A549 (cell line): ENCODE measurements at regions not wholly inside any gene's neighbourhood (a gene's known extent, or its start where the extent isn't known, plus 50 kb on each side); places are given as distances from the start of the nearest gene placed in this dataset.

Source experiments
- ATAC-seq, 2 experiments: fragments of 200-7000 bp in 1 of 2; fragments of >200 bp in 1 of 2; cut with Nextera tagmentation in 1 of 2; cut with Tn5 transposase in 1 of 2; 3 replicates each; pipeline versions ENCODE4 v1.8.0 to v1.9.1; 2018 to 2020; ENCODE audit warnings: mild to moderate bottlenecking in 1 of 2, moderate library complexity in 1 of 2
- CTCF ChIA-PET: fragments of 300-600 bp; sonication (Branson Sonifier 250); formaldehyde crosslinking; extraction: SDS; loops from one replicate; lab custom pipeline; 2021; ENCODE audit warnings: antibody characterized with exemption, inconsistent platforms; lab: Yijun Ruan, JAX
- POLR2A ChIA-PET: fragments of 350-600 bp; formaldehyde crosslinking; extraction: SDS; loops from one replicate; lab custom pipeline; 2021; ENCODE audit warnings: antibody characterized with exemption, inconsistent platforms; lab: Yijun Ruan, JAX
- DNase-seq, 2 experiments: peaks; one replicate each; pipeline versions ENCODE4 v3.0.0 to v3.0.0-alpha.2; 2011 to 2016; ENCODE audit warnings: low read depth in 1 of 2, low spot score in 1 of 2
- FAIRE-seq: peaks from 2 replicates; lab custom pipeline; 2011; peaks lifted over from hg19 to GRCh38; lab: Jason Lieb, UNC
- H3K27ac ChIP-seq, 2 experiments: fragments of >200 bp; sonication (Bioruptor Twin); formaldehyde crosslinking; 3 replicates each; pipeline ENCODE4 v1.5.1; 2016 to 2017
- H3K4me1 ChIP-seq: fragments of >200 bp; sonication (Bioruptor Twin); formaldehyde crosslinking; 3 replicates; pipeline ENCODE4 v1.6.1; 2016
- H3K4me2 ChIP-seq: fragments of >200 bp; sonication (Bioruptor Twin); formaldehyde crosslinking; 3 replicates; pipeline ENCODE4 v1.6.1; 2016
- H3K4me3 ChIP-seq: fragments of >200 bp; sonication (Bioruptor Twin); formaldehyde crosslinking; 3 replicates; pipeline ENCODE4 v1.5.1; 2016
- H3K9me3 ChIP-seq: fragments of >200 bp; sonication (Bioruptor Twin); formaldehyde crosslinking; 3 replicates; pipeline ENCODE4 v1.6.1; 2016
- CHD4 ChIP-seq: fragments of 200-600 bp; sonication (generic); IDR thresholded peaks from 2 replicates; pipeline ENCODE4 v1.6.1; 2016; ENCODE audit warnings: antibody characterized with exemption, mild to moderate bottlenecking, borderline replicate concordance
- EHF ChIP-seq: fragments of 250-450 bp; sonication (Bioruptor Pico); IDR thresholded peaks from 2 replicates; pipeline ENCODE4 v1.5.0; 2020; ENCODE audit warnings: mild to moderate bottlenecking
- EHMT2 ChIP-seq: fragments of 200-600 bp; sonication (generic); IDR thresholded peaks from 2 replicates; pipeline ENCODE4 v1.6.1; 2016; ENCODE audit warnings: antibody characterized with exemption, low read depth, mild to moderate bottlenecking, moderate library complexity
- EP300 ChIP-seq, 2 experiments: fragments of >200 bp; sonication (Bioruptor Twin); formaldehyde crosslinking; IDR thresholded peaks; 2 replicates in 1 of 2; 3 replicates in 1 of 2; pipeline ENCODE4 v1.6.1; 2016 to 2017
- ESRRA ChIP-seq: fragments of 150-350 bp; IDR thresholded peaks from 2 replicates; pipeline ENCODE4 v1.6.1; 2014; ENCODE audit warnings: mild to moderate bottlenecking, low read length, borderline replicate concordance
- FOSB ChIP-seq: fragments of 250-450 bp; sonication (Bioruptor Pico); IDR thresholded peaks from 2 replicates; pipeline ENCODE4 v1.5.0; 2020; ENCODE audit warnings: mild to moderate bottlenecking, moderate library complexity
- FOXS1 ChIP-seq: fragments of 250-450 bp; sonication (Bioruptor Pico); IDR thresholded peaks from 2 replicates; pipeline ENCODE4 v1.5.0; 2020; ENCODE audit warnings: mild to moderate bottlenecking, moderate library complexity
- GATA3 ChIP-seq: IDR thresholded peaks from 2 replicates; pipeline ENCODE4 v1.6.1; 2012; ENCODE audit warnings: borderline replicate concordance
- HDAC2 ChIP-seq: fragments of 200-600 bp; sonication (generic); IDR thresholded peaks from 2 replicates; pipeline ENCODE4 v1.6.1; 2016
- HOXB5 ChIP-seq: fragments of 250-450 bp; sonication (Bioruptor Pico); IDR thresholded peaks from 2 replicates; pipeline ENCODE4 v1.5.0; 2020; ENCODE audit warnings: mild to moderate bottlenecking, moderate library complexity
- KDM1A ChIP-seq: fragments of 200-600 bp; sonication (generic); IDR thresholded peaks from 2 replicates; pipeline ENCODE4 v1.6.1; 2016; ENCODE audit warnings: low read depth, mild to moderate bottlenecking
- MAZ ChIP-seq: fragments of 150-350 bp; IDR thresholded peaks from 2 replicates; pipeline ENCODE4 v1.6.1; 2014; ENCODE audit warnings: antibody characterized with exemption, low read depth, low read length, borderline replicate concordance
- NFE2L2 ChIP-seq: fragments of 150-350 bp; conservative IDR thresholded peaks from 2 replicates; pipeline ENCODE4 v1.6.1; 2014; ENCODE audit warnings: low read length
- NR3C1 ChIP-seq: fragments of >200 bp; sonication (Bioruptor Twin); formaldehyde crosslinking; IDR thresholded peaks from 3 replicates; pipeline ENCODE4 v1.6.1; 2017
- POLR2A ChIP-seq: IDR thresholded peaks from 2 replicates; pipeline ENCODE4 v1.6.1; 2012; ENCODE audit warnings: mild to moderate bottlenecking, low read length
- POLR2AphosphoS2 ChIP-seq: conservative IDR thresholded peaks from 2 replicates; pipeline ENCODE4 v1.6.1; 2012; ENCODE audit warnings: low read length, improper control_type of control experiment, inconsistent platforms
- RAD21 ChIP-seq, 2 experiments: fragments of >200 bp in 1 of 2; sonication (Bioruptor Twin) in 1 of 2; formaldehyde crosslinking in 1 of 2; IDR thresholded peaks in 1 of 2; conservative IDR thresholded peaks in 1 of 2; 2 replicates in 1 of 2; 3 replicates in 1 of 2; pipeline ENCODE4 v1.6.1; 2012 to 2018; ENCODE audit warnings: inconsistent platforms in 1 of 2
- RARB ChIP-seq: fragments of 250-450 bp; sonication (Bioruptor Pico); IDR thresholded peaks from 2 replicates; pipeline ENCODE4 v1.8.0; 2021; ENCODE audit warnings: mild to moderate bottlenecking, moderate library complexity
- RCOR1 ChIP-seq: fragments of 150-350 bp; IDR thresholded peaks from 2 replicates; pipeline ENCODE4 v1.6.1; 2014; ENCODE audit warnings: antibody characterized with exemption, low read length, low read depth
- RNF2 ChIP-seq: fragments of 200-600 bp; sonication (generic); IDR thresholded peaks from 2 replicates; pipeline ENCODE4 v1.6.1; 2016; ENCODE audit warnings: low read depth, mild to moderate bottlenecking, antibody characterized with exemption, moderate library complexity, borderline replicate concordance
- SREBF2 ChIP-seq: fragments of 450-650 bp; IDR thresholded peaks from 2 replicates; pipeline ENCODE4 v1.6.1; 2014; ENCODE audit warnings: mild to moderate bottlenecking, moderate library complexity
- TFCP2L1 ChIP-seq: fragments of 250-450 bp; sonication (Bioruptor Pico); IDR thresholded peaks from 2 replicates; pipeline ENCODE4 v1.5.0; 2021; ENCODE audit warnings: mild to moderate bottlenecking
- WGBS: methylation state at CpG from one replicate; pipeline ENCODE4 v1.1.6; 2017; ENCODE audit errors: missing lambda C conversion rate; 5-methylcytosine and 5-hydroxymethylcytosine counted together
- TF ChIP-seq, protein P1 (sequence below): fragments of 250-450 bp; sonication (Bioruptor Pico); IDR thresholded peaks from 2 replicates; pipeline ENCODE4 v1.5.0; 2020; ENCODE audit warnings: low read depth, mild to moderate bottlenecking, moderate library complexity
- TF ChIP-seq, protein P2 (sequence below): IDR thresholded peaks from 2 replicates; pipeline ENCODE4 v1.6.1; 2012
- TF ChIP-seq, protein P3 (sequence below): fragments of >200 bp; sonication (Bioruptor Twin); formaldehyde crosslinking; IDR thresholded peaks from 3 replicates; pipeline ENCODE4 v1.5.1; 2016
- TF ChIP-seq, protein P4 (sequence below): IDR thresholded peaks from 2 replicates; pipeline ENCODE4 v1.6.1; 2012
- TF ChIP-seq, protein P5 (sequence below): fragments of >200 bp; sonication (Bioruptor Twin); formaldehyde crosslinking; IDR thresholded peaks from 3 replicates; pipeline ENCODE4 v1.6.1; 2016
- TF ChIP-seq, protein P6 (sequence below): fragments of >200 bp; sonication (Bioruptor Twin); formaldehyde crosslinking; IDR thresholded peaks from 2 replicates; pipeline ENCODE4 v1.6.1; 2016

DNA sequence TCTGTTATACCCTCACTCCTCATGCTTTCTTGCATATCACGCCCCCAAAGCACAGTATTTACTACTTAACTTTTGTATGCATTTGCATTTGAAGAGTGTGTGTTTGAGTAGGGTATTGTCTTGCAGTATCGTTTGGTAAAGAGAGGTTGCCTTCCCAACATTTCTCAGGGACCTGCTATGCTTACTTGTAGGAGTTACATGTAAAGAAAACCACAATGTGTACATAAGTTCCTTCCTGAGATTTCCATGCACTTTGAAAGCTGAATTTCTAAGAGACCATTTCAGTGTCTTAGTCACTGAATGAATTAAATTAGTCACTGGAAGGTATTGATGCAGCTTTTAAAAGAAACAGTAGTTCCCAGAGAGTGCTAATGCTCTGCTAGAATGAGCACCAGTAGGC lies 159.3 kb upstream of the LAMA2 start:
- 33% methylated on average over 2 of the region's 2 CpGs for WGBS
- no peak for DNase-seq
- H3K4me3 ChIP-seq = no peak overlapping the region
- no peak overlapping the region for H3K4me2 ChIP-seq
- POLR2A ChIA-PET = no interaction called here
- TF ChIP-seq, protein P1, sequence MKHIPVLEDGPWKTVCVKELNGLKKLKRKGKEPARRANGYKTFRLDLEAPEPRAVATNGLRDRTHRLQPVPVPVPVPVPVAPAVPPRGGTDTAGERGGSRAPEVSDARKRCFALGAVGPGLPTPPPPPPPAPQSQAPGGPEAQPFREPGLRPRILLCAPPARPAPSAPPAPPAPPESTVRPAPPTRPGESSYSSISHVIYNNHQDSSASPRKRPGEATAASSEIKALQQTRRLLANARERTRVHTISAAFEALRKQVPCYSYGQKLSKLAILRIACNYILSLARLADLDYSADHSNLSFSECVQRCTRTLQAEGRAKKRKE = no peak
- TF ChIP-seq RCOR1 (no peak), HDAC2 (no peak), GATA3 (no peak), NFE2L2 (no peak), FOXS1 (CRISPR knock-in tag) (no peak), RAD21 (conservative IDR thresholded peaks at IDR 0.05 in 1 of 2, IDR thresholded peaks at IDR 0.05 in 1 of 2) (no peak), ESRRA (no peak), MAZ (no peak), SREBF2 (no peak), EHMT2 (no peak), HOXB5 (no peak), RNF2 (no peak), EHF (no peak), TFCP2L1 (CRISPR knock-in tag) (no peak), FOSB (CRISPR knock-in tag) (no peak)
- TF ChIP-seq, protein P2, sequence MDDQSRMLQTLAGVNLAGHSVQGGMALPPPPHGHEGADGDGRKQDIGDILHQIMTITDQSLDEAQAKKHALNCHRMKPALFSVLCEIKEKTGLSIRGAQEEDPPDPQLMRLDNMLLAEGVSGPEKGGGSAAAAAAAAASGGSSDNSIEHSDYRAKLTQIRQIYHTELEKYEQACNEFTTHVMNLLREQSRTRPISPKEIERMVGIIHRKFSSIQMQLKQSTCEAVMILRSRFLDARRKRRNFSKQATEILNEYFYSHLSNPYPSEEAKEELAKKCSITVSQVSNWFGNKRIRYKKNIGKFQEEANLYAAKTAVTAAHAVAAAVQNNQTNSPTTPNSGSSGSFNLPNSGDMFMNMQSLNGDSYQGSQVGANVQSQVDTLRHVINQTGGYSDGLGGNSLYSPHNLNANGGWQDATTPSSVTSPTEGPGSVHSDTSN = no peak
- TF ChIP-seq, protein P3, sequence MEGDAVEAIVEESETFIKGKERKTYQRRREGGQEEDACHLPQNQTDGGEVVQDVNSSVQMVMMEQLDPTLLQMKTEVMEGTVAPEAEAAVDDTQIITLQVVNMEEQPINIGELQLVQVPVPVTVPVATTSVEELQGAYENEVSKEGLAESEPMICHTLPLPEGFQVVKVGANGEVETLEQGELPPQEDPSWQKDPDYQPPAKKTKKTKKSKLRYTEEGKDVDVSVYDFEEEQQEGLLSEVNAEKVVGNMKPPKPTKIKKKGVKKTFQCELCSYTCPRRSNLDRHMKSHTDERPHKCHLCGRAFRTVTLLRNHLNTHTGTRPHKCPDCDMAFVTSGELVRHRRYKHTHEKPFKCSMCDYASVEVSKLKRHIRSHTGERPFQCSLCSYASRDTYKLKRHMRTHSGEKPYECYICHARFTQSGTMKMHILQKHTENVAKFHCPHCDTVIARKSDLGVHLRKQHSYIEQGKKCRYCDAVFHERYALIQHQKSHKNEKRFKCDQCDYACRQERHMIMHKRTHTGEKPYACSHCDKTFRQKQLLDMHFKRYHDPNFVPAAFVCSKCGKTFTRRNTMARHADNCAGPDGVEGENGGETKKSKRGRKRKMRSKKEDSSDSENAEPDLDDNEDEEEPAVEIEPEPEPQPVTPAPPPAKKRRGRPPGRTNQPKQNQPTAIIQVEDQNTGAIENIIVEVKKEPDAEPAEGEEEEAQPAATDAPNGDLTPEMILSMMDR = no peak
- TF ChIP-seq, protein P4, sequence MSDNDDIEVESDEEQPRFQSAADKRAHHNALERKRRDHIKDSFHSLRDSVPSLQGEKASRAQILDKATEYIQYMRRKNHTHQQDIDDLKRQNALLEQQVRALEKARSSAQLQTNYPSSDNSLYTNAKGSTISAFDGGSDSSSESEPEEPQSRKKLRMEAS = no peak
- TF ChIP-seq, protein P5, sequence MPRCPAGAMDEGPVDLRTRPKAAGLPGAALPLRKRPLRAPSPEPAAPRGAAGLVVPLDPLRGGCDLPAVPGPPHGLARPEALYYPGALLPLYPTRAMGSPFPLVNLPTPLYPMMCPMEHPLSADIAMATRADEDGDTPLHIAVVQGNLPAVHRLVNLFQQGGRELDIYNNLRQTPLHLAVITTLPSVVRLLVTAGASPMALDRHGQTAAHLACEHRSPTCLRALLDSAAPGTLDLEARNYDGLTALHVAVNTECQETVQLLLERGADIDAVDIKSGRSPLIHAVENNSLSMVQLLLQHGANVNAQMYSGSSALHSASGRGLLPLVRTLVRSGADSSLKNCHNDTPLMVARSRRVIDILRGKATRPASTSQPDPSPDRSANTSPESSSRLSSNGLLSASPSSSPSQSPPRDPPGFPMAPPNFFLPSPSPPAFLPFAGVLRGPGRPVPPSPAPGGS = no peak
- H3K27ac ChIP-seq = no peak overlapping the region
- no peaks in the 10 kb centered on the region for H3K4me1 ChIP-seq
- CTCF ChIA-PET = no interaction called here
- no peak for FAIRE-seq
- no peaks in the 10 kb centered on the region for H3K9me3 ChIP-seq
- no peak for ATAC-seq

DNA sequence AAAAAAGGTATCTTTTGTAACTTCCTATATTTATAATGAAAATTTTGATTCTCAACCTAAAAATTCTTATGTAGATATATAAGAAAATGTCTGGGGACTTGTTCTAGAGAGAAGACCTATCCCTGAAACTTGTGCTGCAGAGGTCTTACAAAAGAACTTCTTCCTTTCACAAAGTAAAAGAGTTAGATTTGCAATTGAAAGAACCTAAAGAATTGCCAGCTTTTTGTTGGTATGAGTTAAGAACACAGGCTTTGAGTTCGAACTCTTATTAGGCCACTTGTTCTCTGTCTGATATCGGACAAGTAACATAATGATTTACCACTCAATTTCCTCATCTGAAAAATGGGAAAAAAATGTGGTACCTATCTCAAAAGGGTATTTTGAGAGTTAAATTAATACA lies 162.0 kb upstream of the LAMA2 start:
- ATAC-seq = no peak
- CTCF ChIA-PET = no interaction called here

DNA sequence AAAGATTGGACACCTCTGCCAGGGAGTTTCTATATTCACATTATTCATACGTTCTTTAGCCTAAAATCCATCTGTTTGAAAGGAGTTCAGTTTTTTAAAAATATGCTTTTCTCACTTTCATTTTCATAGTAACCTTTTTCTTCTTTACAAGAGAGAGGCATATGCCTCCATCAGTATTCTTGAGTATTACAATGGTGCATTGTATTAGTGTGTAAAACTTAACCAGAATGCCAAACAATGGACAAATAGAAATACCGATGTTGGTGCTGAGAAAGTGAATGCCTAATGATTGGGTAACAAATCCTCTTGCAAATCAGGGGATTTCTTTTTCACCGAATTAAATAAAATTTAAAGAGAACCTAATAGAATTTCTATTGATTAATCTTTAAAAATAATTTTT lies 163.2 kb upstream of the LAMA2 start:
- no peak for ATAC-seq
- no peak for TF ChIP-seq RARB (CRISPR knock-in tag)
- TF ChIP-seq NR3C1 = no peak
- TF ChIP-seq, protein P6, sequence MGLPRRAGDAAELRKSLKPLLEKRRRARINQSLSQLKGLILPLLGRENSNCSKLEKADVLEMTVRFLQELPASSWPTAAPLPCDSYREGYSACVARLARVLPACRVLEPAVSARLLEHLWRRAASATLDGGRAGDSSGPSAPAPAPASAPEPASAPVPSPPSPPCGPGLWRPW = no peak
- TF ChIP-seq TFCP2L1 (CRISPR knock-in tag) = no peak
- ChIA-PET CTCF (no interaction called here), POLR2A (no interaction called here)
- no peaks in the 10 kb centered on the region for H3K9me3 ChIP-seq
- no peak overlapping the region for H3K4me2 ChIP-seq
- H3K4me3 ChIP-seq = no peak overlapping the region
- no peak for DNase-seq
- FAIRE-seq = no peak
- 64% methylated on average over 3 of the region's 3 CpGs for WGBS
- no peaks in the 10 kb centered on the region for H3K4me1 ChIP-seq
- H3K27ac ChIP-seq = no peak overlapping the region

More for the DNA sequence above, 162.0 kb upstream of the LAMA2 start:
- TF ChIP-seq POLR2A (no peak), CHD4 (no peak), POLR2AphosphoS2 (no peak), KDM1A (no peak), EP300 (IDR thresholded peaks at IDR 0.05) (no peak)
- POLR2A ChIA-PET = no interaction called here
- H3K27ac ChIP-seq = no peak overlapping the region
- H3K4me3 ChIP-seq = no peak overlapping the region
- H3K9me3 ChIP-seq = no peaks in the 10 kb centered on the region
- DNase-seq (no peak), FAIRE-seq (no peak)
- no peaks in the 10 kb centered on the region for H3K4me1 ChIP-seq
- H3K4me2 ChIP-seq = no peak overlapping the region
- 44% methylated on average over 2 of the region's 2 CpGs for WGBS
